K562 (cell line): ENCODE measurements at regions not wholly inside any gene's neighbourhood (a gene's known extent, or its start where the extent isn't known, plus 50 kb on each side); places are given as distances from the start of the nearest gene placed in this dataset.
A peak's percentile ranks its signal among the peaks of the same experiment; 100 is the strongest.

Experiments
- ATAC-seq: fragments of 200-7000 bp; cut with Tn5 transposase; 3 replicates; pipeline ENCODE4 v1.9.1; 2020; ENCODE audit warnings: moderate library complexity
- BruUV-seq: library from RNA; stranded (reverse); fragments of 400-500 nt; replicated peaks from 2 replicates; lab custom pipeline; 2021; lab: Mats Ljungman, UMichigan
- CTCF ChIA-PET: fragments of 300-600 bp; formaldehyde crosslinking; extraction: SDS; loops from one replicate; lab custom pipeline; 2021; ENCODE audit warnings: low intra/inter-chr PET ratio; lab: Yijun Ruan, JAX
- POLR2A ChIA-PET: fragments of 300-600, 350-650 bp; sonication (Branson Sonifier 250); formaldehyde crosslinking; extraction: SDS; loops from one replicate; lab custom pipeline; 2021; ENCODE audit warnings: antibody characterized with exemption, inconsistent platforms; lab: Yijun Ruan, JAX
- DNase-seq, 4 experiments: peaks; one replicate each; pipeline versions ENCODE4 v3.0.0 to v3.0.0-alpha.2; 2011 to 2018; ENCODE audit warnings: low spot score in 3 of 4, mixed read lengths in 3 of 4; ENCODE audit errors: extremely low read depth in 1 of 4
- FAIRE-seq: peaks from 2 replicates; lab custom pipeline; 2011; peaks lifted over from hg19 to GRCh38; lab: Jason Lieb, UNC
- H2AFZ ChIP-seq: 2 replicates; pipeline ENCODE4 v1.6.0; 2011; ENCODE audit warnings: low read depth, low read length, control low read depth, inconsistent platforms
- H3K27ac ChIP-seq: fragments of 200-600 bp; 3 replicates; pipeline ENCODE4 v1.8.0; 2011; ENCODE audit warnings: low read depth, mild to moderate bottlenecking, control low read depth, inconsistent platforms, low read length, moderate library complexity, mixed read lengths; ENCODE audit errors: extremely low read depth
- H3K27me3 ChIP-seq, 2 experiments: fragments of 300-600 bp in 1 of 2; 2 replicates in 1 of 2; 3 replicates in 1 of 2; pipeline versions ENCODE4 v1.6.0 to v1.8.0; 2011; ENCODE audit warnings: inconsistent platforms in 2 of 2, low read length in 2 of 2, mild to moderate bottlenecking in 1 of 2, mixed read lengths in 1 of 2, moderate library complexity in 1 of 2; ENCODE audit not compliant: control insufficient read depth in 2 of 2, insufficient read depth in 2 of 2
- H3K36me3 ChIP-seq: fragments of 300-600 bp; 3 replicates; pipeline ENCODE4 v1.8.0; 2011; ENCODE audit warnings: mild to moderate bottlenecking, low read length, inconsistent platforms; ENCODE audit not compliant: control insufficient read depth, insufficient read depth
- H3K4me1 ChIP-seq, 2 experiments: fragments of 200-600 bp in 1 of 2; replicated peaks in 1 of 2; 2 replicates in 1 of 2; 3 replicates in 1 of 2; pipeline versions ENCODE4 v1.5.1 to v1.8.0; 2011; ENCODE audit warnings: inconsistent platforms in 2 of 2, low read length in 2 of 2, mild to moderate bottlenecking in 1 of 2, mixed read lengths in 1 of 2, moderate library complexity in 1 of 2; ENCODE audit not compliant: control insufficient read depth in 2 of 2, insufficient read depth in 2 of 2
- H3K4me2 ChIP-seq: 2 replicates; pipeline ENCODE4 v1.6.1; 2011; ENCODE audit warnings: low read length, control low read depth, inconsistent platforms, mixed read lengths; ENCODE audit not compliant: insufficient read depth
- H3K4me3 ChIP-seq: fragments of 200-600 bp; sonication (generic), shearing (Covaris generic); 2 replicates; pipeline ENCODE4 v1.5.1; 2016; ENCODE audit warnings: control low read depth, inconsistent platforms
- H3K79me2 ChIP-seq: fragments of 200-600 bp; 3 replicates; pipeline ENCODE4 v1.8.0; 2011; ENCODE audit warnings: low read length, inconsistent platforms; ENCODE audit not compliant: control insufficient read depth, insufficient read depth
- H3K9ac ChIP-seq, 2 experiments: 2 replicates each; pipeline versions ENCODE4 v1.6.0 to v1.6.1; 2011; ENCODE audit warnings: low read depth in 2 of 2, low read length in 2 of 2, control low read depth in 1 of 2, inconsistent platforms in 1 of 2, mild to moderate bottlenecking in 1 of 2, mixed read lengths in 1 of 2; ENCODE audit not compliant: insufficient read depth in 1 of 2
- H3K9me1 ChIP-seq: one replicate; pipeline ENCODE4 v1.6.0; 2011; ENCODE audit warnings: inconsistent platforms, mild to moderate bottlenecking, low read length, moderate library complexity; ENCODE audit not compliant: control insufficient read depth, insufficient read depth
- H3K9me3 ChIP-seq: replicated peaks from 2 replicates; pipeline ENCODE4 v1.5.1; 2011; ENCODE audit warnings: low read depth, low read length, inconsistent platforms; ENCODE audit not compliant: control insufficient read depth, insufficient read depth
- H4K20me1 ChIP-seq: replicated peaks from 2 replicates; pipeline ENCODE4 v1.6.1; 2011; ENCODE audit warnings: low read length, inconsistent platforms, mixed read lengths; ENCODE audit not compliant: control insufficient read depth, insufficient read depth
- ELF1 ChIP-seq: fragments of 200-800 bp; sonication (Bioruptor generic); IDR thresholded peaks from 2 replicates; pipeline ENCODE4 v1.6.1; 2016; ENCODE audit warnings: missing genetic modification characterization, missing compliant biosample characterization
- FOSL1 ChIP-seq: fragments of 200-800 bp; sonication (Bioruptor generic); conservative IDR thresholded peaks from 2 replicates; pipeline ENCODE4 v1.6.1; 2016; ENCODE audit warnings: missing genetic modification characterization, missing compliant biosample characterization
- TAL1 ChIP-seq: fragments of 450-650 bp; IDR thresholded peaks from 2 replicates; pipeline ENCODE4 v1.6.1; 2016; ENCODE audit warnings: mild to moderate bottlenecking
- YY1 ChIP-seq, 3 experiments: IDR thresholded peaks; 2 replicates each; pipeline ENCODE4 v1.6.1; 2011; ENCODE audit warnings: low read length in 2 of 3, mild to moderate bottlenecking in 2 of 3, moderate library complexity in 2 of 3, borderline replicate concordance in 1 of 3, control low read depth in 1 of 3, low read depth in 1 of 3; ENCODE audit not compliant: insufficient read depth in 3 of 3, insufficient replicate concordance in 2 of 3, control insufficient read depth in 1 of 3, insufficient read length in 1 of 3; ENCODE audit errors: extremely low read depth in 1 of 3
- ZEB2 ChIP-seq: fragments of 450-650 bp; IDR thresholded peaks from 2 replicates; pipeline ENCODE4 v1.6.1; 2016
- ZSCAN29 ChIP-seq: fragments of 450-650 bp; IDR thresholded peaks from 2 replicates; pipeline ENCODE4 v1.6.1; 2017
- WGBS: fragments of 100-300 bp; shearing (Covaris generic); methylation state at CpG from one replicate; pipeline ENCODE4 v1.1.6; 2016; ENCODE audit warnings: low coverage, mixed read lengths; ENCODE audit not compliant: insufficient coverage; ENCODE audit errors: missing lambda C conversion rate; 5-methylcytosine and 5-hydroxymethylcytosine counted together
- in situ Hi-C: fragments of 300-500 bp; cut with MboI; formaldehyde crosslinking; loops from 4 replicates; pipeline ENCODE4 v1.15.0; 2018; ENCODE audit warnings: inconsistent platforms, mixed read lengths
- intact Hi-C: fragments of 100-400 bp; cut with micrococcal nuclease; formaldehyde crosslinking; loops from 2 replicates; pipeline ENCODE4 v1.14.2; 2022
- TF ChIP-seq, protein P1 (sequence below): fragments of 450-650 bp; IDR thresholded peaks from 2 replicates; pipeline ENCODE4 v1.6.1; 2016; ENCODE audit warnings: low read depth
- TF ChIP-seq, protein P2 (sequence below): fragments of 250-450 bp; sonication (Bioruptor Pico); IDR thresholded peaks from 2 replicates; pipeline ENCODE4 v1.5.0; 2021; ENCODE audit warnings: mild to moderate bottlenecking, moderate library complexity

DNA sequence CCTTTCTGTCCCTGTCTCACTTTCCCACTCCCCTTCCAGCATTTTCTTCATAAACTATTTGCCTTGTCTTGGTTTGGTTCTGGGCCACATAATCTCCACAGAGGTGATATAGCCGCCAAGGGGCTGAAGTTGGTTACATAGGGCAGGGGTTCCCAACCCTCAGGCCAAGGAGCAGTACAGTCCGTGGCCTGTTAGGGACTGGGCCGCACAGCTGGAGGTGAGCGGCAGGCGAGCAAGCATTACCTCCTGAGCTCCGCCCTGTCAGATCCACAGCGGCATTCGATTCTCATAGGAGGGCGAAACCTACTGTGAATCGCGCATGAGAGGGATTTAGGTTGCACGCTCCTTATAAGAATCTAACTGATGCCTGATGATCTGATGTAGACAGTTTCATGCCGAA, 80.6 kb upstream of the HIF1A start:
- H3K27ac ChIP-seq = no peak overlapping the region
- no peak overlapping the region for H2AFZ ChIP-seq
- H3K4me2 ChIP-seq = no peak overlapping the region
- in situ Hi-C loops = no loop called here
- no peak for DNase-seq
- H3K9me1 ChIP-seq = no peaks in the 10 kb centered on the region
- CTCF ChIA-PET = no interaction called here
- no peaks in the 10 kb centered on the region for H3K9me3 ChIP-seq
- no TSS peak for BruUV-seq
- no peaks in the 10 kb centered on the region for H3K36me3 ChIP-seq
- H3K4me3 ChIP-seq = no peak overlapping the region
- ATAC-seq = peak; percentile 57; the same call in 2 of the 3 replicates
- no peaks in the 10 kb centered on the region for H3K4me1 ChIP-seq
- POLR2A ChIA-PET = no interaction called here
- peaks cover 4 to 8% of the 10 kb centered on the region in 2 experiments; a peak in 4 of 5 replicates for H3K27me3 ChIP-seq
- H4K20me1 ChIP-seq = no peaks in the 10 kb centered on the region
- no peak for FAIRE-seq
- 26% methylated on average over 13 of the region's 13 CpGs for WGBS
- intact Hi-C loops = no loop called here
- no peak overlapping the region for H3K9ac ChIP-seq
- H3K79me2 ChIP-seq = no peaks in the 10 kb centered on the region
- TF ChIP-seq TAL1 = no peak
- TF ChIP-seq, protein P1, sequence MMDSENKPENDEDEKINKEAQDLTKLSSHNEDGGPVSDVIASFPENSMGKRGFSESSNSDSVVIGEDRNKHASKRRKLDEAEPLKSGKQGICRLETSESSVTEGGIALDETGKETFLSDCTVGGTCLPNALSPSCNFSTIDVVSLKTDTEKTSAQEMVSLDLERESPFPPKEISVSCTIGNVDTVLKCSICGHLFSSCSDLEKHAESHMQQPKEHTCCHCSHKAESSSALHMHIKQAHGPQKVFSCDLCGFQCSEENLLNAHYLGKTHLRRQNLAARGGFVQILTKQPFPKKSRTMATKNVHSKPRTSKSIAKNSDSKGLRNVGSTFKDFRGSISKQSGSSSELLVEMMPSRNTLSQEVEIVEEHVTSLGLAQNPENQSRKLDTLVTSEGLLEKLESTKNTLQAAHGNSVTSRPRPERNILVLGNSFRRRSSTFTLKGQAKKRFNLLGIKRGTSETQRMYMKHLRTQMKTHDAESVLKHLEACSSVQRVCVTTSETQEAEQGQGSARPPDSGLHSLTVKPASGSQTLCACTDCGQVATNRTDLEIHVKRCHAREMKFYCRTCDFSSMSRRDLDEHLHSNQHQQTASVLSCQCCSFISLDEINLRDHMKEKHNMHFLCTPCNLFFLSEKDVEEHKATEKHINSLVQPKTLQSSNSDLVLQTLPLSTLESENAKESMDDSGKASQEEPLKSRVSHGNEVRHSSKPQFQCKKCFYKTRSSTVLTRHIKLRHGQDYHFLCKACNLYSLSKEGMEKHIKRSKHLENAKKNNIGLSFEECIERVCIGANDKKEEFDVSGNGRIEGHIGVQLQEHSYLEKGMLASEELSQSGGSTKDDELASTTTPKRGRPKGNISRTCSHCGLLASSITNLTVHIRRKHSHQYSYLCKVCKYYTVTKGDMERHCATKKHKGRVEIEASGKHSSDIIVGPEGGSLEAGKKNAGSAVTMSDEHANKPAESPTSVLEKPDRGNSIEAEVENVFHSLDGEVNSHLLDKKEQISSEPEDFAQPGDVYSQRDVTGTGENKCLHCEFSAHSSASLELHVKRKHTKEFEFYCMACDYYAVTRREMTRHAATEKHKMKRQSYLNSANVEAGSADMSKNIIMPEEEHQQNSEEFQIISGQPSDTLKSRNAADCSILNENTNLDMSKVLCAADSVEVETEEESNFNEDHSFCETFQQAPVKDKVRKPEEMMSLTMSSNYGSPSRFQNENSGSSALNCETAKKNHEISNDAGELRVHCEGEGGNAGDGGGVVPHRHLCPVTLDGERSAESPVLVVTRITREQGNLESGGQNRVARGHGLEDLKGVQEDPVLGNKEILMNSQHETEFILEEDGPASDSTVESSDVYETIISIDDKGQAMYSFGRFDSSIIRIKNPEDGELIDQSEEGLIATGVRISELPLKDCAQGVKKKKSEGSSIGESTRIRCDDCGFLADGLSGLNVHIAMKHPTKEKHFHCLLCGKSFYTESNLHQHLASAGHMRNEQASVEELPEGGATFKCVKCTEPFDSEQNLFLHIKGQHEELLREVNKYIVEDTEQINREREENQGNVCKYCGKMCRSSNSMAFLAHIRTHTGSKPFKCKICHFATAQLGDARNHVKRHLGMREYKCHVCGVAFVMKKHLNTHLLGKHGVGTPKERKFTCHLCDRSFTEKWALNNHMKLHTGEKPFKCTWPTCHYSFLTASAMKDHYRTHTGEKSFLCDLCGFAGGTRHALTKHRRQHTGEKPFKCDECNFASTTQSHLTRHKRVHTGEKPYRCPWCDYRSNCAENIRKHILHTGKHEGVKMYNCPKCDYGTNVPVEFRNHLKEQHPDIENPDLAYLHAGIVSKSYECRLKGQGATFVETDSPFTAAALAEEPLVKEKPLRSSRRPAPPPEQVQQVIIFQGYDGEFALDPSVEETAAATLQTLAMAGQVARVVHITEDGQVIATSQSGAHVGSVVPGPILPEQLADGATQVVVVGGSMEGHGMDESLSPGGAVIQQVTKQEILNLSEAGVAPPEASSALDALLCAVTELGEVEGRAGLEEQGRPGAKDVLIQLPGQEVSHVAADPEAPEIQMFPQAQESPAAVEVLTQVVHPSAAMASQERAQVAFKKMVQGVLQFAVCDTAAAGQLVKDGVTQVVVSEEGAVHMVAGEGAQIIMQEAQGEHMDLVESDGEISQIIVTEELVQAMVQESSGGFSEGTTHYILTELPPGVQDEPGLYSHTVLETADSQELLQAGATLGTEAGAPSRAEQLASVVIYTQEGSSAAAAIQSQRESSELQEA = no peak
- TF ChIP-seq FOSL1 (tag) = no peak
- no peak for TF ChIP-seq ELF1 (tag)
- TF ChIP-seq, protein P2, sequence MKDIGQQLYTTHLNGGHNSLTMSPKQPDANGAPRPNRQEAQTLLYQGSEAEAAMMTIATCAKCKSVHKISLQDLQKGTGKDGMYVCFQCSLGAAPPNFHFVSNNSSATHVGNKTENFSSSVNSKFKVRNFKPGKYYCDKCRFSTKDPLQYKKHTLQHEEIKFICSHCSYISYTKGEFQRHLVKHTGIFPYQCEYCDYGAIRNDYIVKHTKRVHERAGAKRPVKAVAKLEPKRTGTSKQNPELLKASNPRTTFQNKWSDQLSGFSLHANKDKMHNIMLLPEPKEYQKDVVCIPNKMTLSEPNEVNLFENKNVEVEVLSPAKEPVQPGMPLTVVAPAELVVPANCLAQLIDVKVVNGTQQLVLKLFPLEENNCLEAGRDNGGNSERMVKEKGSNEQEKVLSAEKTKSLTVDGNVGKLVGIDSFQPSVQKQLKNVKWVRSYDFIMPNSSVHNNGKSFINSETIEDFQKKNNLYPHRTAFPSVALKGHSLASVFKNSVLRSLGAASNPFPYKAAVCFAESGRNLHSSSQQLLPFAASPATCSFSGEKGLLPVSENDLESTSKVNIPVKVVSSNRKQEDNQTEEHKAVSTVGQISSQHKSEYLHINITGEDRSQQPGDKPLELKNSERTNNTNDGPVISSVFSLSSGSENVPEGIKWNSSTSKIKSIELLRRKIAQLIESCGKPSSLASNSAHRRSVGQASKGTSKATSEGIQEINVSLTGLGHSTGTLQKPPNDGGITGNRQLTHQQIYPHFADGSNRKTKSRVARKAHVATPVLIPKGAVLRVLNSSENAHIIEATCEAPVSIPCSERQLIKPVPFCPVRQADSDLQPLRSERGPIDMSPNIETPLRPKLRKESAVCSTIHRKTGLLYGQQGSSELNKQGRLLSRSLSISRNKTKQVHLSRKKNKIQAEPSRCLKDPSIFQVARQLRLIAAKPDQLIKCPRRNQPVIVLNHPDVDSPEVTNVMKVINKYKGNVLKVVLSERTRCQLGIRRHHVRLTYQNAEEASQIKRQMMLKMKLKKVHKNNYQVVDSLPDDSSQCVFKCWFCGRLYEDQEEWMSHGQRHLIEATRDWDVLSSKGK (CRISPR knock-in tag) = no peak
- no peak for TF ChIP-seq ZEB2
- no peak for TF ChIP-seq YY1 (IDR thresholded peaks at IDR 0.05; ENCODE audit: borderline replicate concordance in 1 of 3, control insufficient read depth in 1 of 3, extremely low read depth in 1 of 3, insufficient read depth in 3 of 3, insufficient read length in 1 of 3, insufficient replicate concordance in 2 of 3, low read depth in 1 of 3, low read length in 2 of 3)
- no peak for TF ChIP-seq ZSCAN29
